GM18519 (cell line): ENCODE measurements at regions not wholly inside any gene's neighbourhood (a gene's known extent, or its start where the extent isn't known, plus 50 kb on each side); places are given as distances from the start of the nearest gene placed in this dataset.

Experiments used
- ATAC-seq: cut with Tn5 transposase; IDR thresholded peaks from one replicate; pipeline ENCODE4 v1.9.1; 2021; ENCODE audit warnings: mild to moderate bottlenecking, moderate library complexity; ENCODE audit not compliant: unreplicated experiment, low FRiP score

- ATAC-seq: no peak
Observed at GRCh38 chr6:21981235-21981833, 315.5 kb downstream of the PRL start.

- no peak for ATAC-seq
Observed at GRCh38 chr6:21984135-21984534, 312.7 kb downstream of the PRL start.

- ATAC-seq: no peak
Observed at GRCh38 chr6:21984561-21984960, 312.3 kb downstream of the PRL start.

GRCh38 chr6:21985904-21986303 is 310.9 kb downstream of the PRL start:
- ATAC-seq: no peak

GRCh38 chr6:21986703-21987102 is 310.1 kb downstream of the PRL start:
- no peak for ATAC-seq

- peak; percentile 90 for ATAC-seq
Observed at GRCh38 chr6:21987501-21987957, 309.3 kb downstream of the PRL start.

- no peak for ATAC-seq
Observed at GRCh38 chr6:21990577-21990976, 306.3 kb downstream of the PRL start.

GRCh38 chr6:21992178-21992967 is 304.5 kb downstream of the PRL start:
- ATAC-seq: no peak

- ATAC-seq: no peak
Observed at GRCh38 chr6:21993841-21994240, 303.0 kb downstream of the PRL start.

GRCh38 chr6:21994821-21995220 is 302.0 kb downstream of the PRL start:
- no peak for ATAC-seq

- ATAC-seq: no peak
Observed at GRCh38 chr6:21995318-21995717, 301.5 kb downstream of the PRL start.

- no peak for ATAC-seq
Observed at GRCh38 chr6:21996425-21997118, 300.3 kb downstream of the PRL start.

- no peak for ATAC-seq
Observed at GRCh38 chr6:21997119-21998037, 299.5 kb downstream of the PRL start.

GRCh38 chr6:21998582-21998981 is 298.3 kb downstream of the PRL start:
- ATAC-seq: no peak

- ATAC-seq: no peak
Observed at GRCh38 chr6:21999012-21999528, 297.8 kb downstream of the PRL start.

GRCh38 chr6:21999741-22000140 is 297.1 kb downstream of the PRL start:
- ATAC-seq: no peak

- no peak for ATAC-seq
Observed at GRCh38 chr6:22001396-22002027, 295.3 kb downstream of the PRL start.

GRCh38 chr6:22003287-22003686 is 293.5 kb downstream of the PRL start:
- ATAC-seq: no peak

GRCh38 chr6:22006795-22007194 is 290.0 kb downstream of the PRL start:
- ATAC-seq: no peak

GRCh38 chr6:22007469-22007868 is 289.4 kb downstream of the PRL start:
- no peak for ATAC-seq
